ENCODE measurements at regions not wholly inside any gene's neighbourhood (a gene's known extent, or its start where the extent isn't known, plus 50 kb on each side); places are given as distances from the start of the nearest gene placed in this dataset.

GRCh38 chr3:35974872-35975271, 335.5 kb downstream of the ARPP21 start:
- Histone ChIP-seq H3K9me3 (ENCODE audit: low read depth) (no peaks in the 10 kb centered on the region), H3K36me3 (no peaks in the 10 kb centered on the region), H3K4me1 (ENCODE audit: low read depth) (peaks cover 3% of the 10 kb centered on the region), H3K27me3 (no peaks in the 10 kb centered on the region), H3K4me3 (no peak overlapping the region), H3K27ac (no peak overlapping the region)
- no peak for DNase-seq (ENCODE audit: low read depth in 1 of 2, low spot score in 1 of 2)
- TF ChIP-seq CTCF (IDR thresholded peaks at IDR 0.05; ENCODE audit: low read depth, low read length): no peak

GRCh38 chr3:35986161-35986560, 346.8 kb downstream of the ARPP21 start:
- H3K4me3 ChIP-seq: no peak overlapping the region
- H3K27me3 ChIP-seq: no peaks in the 10 kb centered on the region
- TF ChIP-seq CTCF (IDR thresholded peaks at IDR 0.05; ENCODE audit: low read depth, low read length): no peak

GRCh38 chr3:35987386-35987785, 348.1 kb downstream of the ARPP21 start:
- H3K27me3 ChIP-seq: no peaks in the 10 kb centered on the region
- H3K4me3 ChIP-seq: no peak overlapping the region
- H3K9me3 ChIP-seq (ENCODE audit: low read depth): no peaks in the 10 kb centered on the region
- no peak overlapping the region for H3K27ac ChIP-seq
- no peak for TF ChIP-seq CTCF (IDR thresholded peaks at IDR 0.05; ENCODE audit: low read depth, low read length)
- H3K36me3 ChIP-seq: no peaks in the 10 kb centered on the region
- no peak for DNase-seq (ENCODE audit: low read depth in 1 of 2, low spot score in 1 of 2)
- H3K4me1 ChIP-seq (ENCODE audit: low read depth): no peaks in the 10 kb centered on the region

More at GRCh38 chr3:35986161-35986560, 346.8 kb downstream of the ARPP21 start:
- Histone ChIP-seq H3K9me3 (ENCODE audit: low read depth) (no peaks in the 10 kb centered on the region), H3K4me1 (ENCODE audit: low read depth) (no peaks in the 10 kb centered on the region), H3K27ac (no peak overlapping the region), H3K36me3 (no peaks in the 10 kb centered on the region)
- no peak for DNase-seq (ENCODE audit: low read depth in 1 of 2, low spot score in 1 of 2)

GRCh38 chr3:35992041-35992440, 352.7 kb downstream of the ARPP21 start:
- H3K27me3 ChIP-seq: no peaks in the 10 kb centered on the region
- no peaks in the 10 kb centered on the region for H3K9me3 ChIP-seq (ENCODE audit: low read depth)
- TF ChIP-seq CTCF (IDR thresholded peaks at IDR 0.05; ENCODE audit: low read depth, low read length): no peak
- no peak overlapping the region for H3K27ac ChIP-seq
- no peak overlapping the region for H3K4me3 ChIP-seq
- DNase-seq (ENCODE audit: low read depth in 1 of 2, low spot score in 1 of 2): no peak
- no peaks in the 10 kb centered on the region for H3K4me1 ChIP-seq (ENCODE audit: low read depth)
- no peaks in the 10 kb centered on the region for H3K36me3 ChIP-seq

GRCh38 chr3:36011791-36012190, 368.5 kb upstream of the STAC start:
- no peak for DNase-seq (ENCODE audit: low read depth in 1 of 2, low spot score in 1 of 2)
- Histone ChIP-seq H3K36me3 (no peaks in the 10 kb centered on the region), H3K27me3 (no peaks in the 10 kb centered on the region), H3K27ac (no peak overlapping the region), H3K9me3 (ENCODE audit: low read depth) (no peaks in the 10 kb centered on the region), H3K4me3 (no peak overlapping the region), H3K4me1 (ENCODE audit: low read depth) (no peaks in the 10 kb centered on the region)
- TF ChIP-seq CTCF (IDR thresholded peaks at IDR 0.05; ENCODE audit: low read depth, low read length): no peak

- Histone ChIP-seq H3K36me3 (no peaks in the 10 kb centered on the region), H3K27ac (no peak overlapping the region), H3K4me3 (no peak overlapping the region), H3K27me3 (no peaks in the 10 kb centered on the region), H3K9me3 (ENCODE audit: low read depth) (no peaks in the 10 kb centered on the region), H3K4me1 (ENCODE audit: low read depth) (no peaks in the 10 kb centered on the region)
- no peak for TF ChIP-seq CTCF (IDR thresholded peaks at IDR 0.05; ENCODE audit: low read depth, low read length)
- DNase-seq (ENCODE audit: low read depth in 1 of 2, low spot score in 1 of 2): no peak
These were observed 366.9 kb upstream of the STAC start for GRCh38 chr3:36013425-36013824.
